Stimulated activated CD8-positive, alpha-beta memory T cell treated with anti-CD3 and anti-CD28 coated beads, Interleukin-4, amount 100 ng/mL, for 1 hour (primary cell): ENCODE measurements at regions not wholly inside any gene's neighbourhood (a gene's known extent, or its start where the extent isn't known, plus 50 kb on each side); places are given as distances from the start of the nearest gene placed in this dataset.

Experiments used
- DNase-seq, 2 donors: peaks; one replicate each; pipeline ENCODE4 v3.0.0-alpha.2; 2020; ENCODE audit warnings: low read depth in 2 of 2, low spot score in 1 of 2

- DNase-seq: no peak
These were observed 83.1 kb downstream of the ZNF486 start for GRCh38 chr19:20250121-20250520.
